HG03575 (cell line): ENCODE measurements at regions not wholly inside any gene's neighbourhood (a gene's known extent, or its start where the extent isn't known, plus 50 kb on each side); places are given as distances from the start of the nearest gene placed in this dataset.
"Not testable (repeated sequence)": the region's sequence is repeated elsewhere in the genome, so short reads cannot be mapped to it uniquely, and the experiment has no call there.

Experiments
- ATAC-seq: cut with Tn5 transposase; IDR thresholded peaks from one replicate; pipeline ENCODE4 v1.9.1; 2021; ENCODE audit not compliant: unreplicated experiment, insufficient number of reproducible peaks, low FRiP score; ENCODE audit errors: extremely low read depth

- not testable (repeated sequence) for ATAC-seq
Observed at GRCh38 chr5:99581204-99581603, 652.4 kb upstream of the CHD1 start.

- ATAC-seq = not testable (repeated sequence)
Observed at GRCh38 chr5:99562937-99563627, 634.3 kb upstream of the CHD1 start.

GRCh38 chr5:99553211-99553810 lies 624.5 kb upstream of the CHD1 start:
- ATAC-seq = no peak

- ATAC-seq = no peak
Observed at GRCh38 chr5:99544356-99544755, 615.5 kb upstream of the CHD1 start.

- ATAC-seq = no peak
Observed at GRCh38 chr5:99543841-99544240, 615.0 kb upstream of the CHD1 start.

- ATAC-seq = not testable (repeated sequence)
Observed at GRCh38 chr5:99534241-99534640, 605.4 kb upstream of the CHD1 start.

- ATAC-seq = not testable (repeated sequence)
Observed at GRCh38 chr5:99521666-99522065, 592.9 kb upstream of the CHD1 start.

- not testable (repeated sequence) for ATAC-seq
Observed at GRCh38 chr5:99515864-99516490, 587.2 kb upstream of the CHD1 start.

GRCh38 chr5:99510237-99510866 lies 581.5 kb upstream of the CHD1 start:
- not testable (repeated sequence) for ATAC-seq

GRCh38 chr5:99509064-99509463 lies 580.3 kb upstream of the CHD1 start:
- ATAC-seq = not testable (repeated sequence)

- ATAC-seq = not testable (repeated sequence)
Observed at GRCh38 chr5:99495456-99495855, 566.6 kb upstream of the CHD1 start.

GRCh38 chr5:99478450-99478849 lies 549.6 kb upstream of the CHD1 start:
- ATAC-seq = not testable (repeated sequence)

GRCh38 chr5:99473328-99473727 lies 544.5 kb upstream of the CHD1 start:
- ATAC-seq = not testable (repeated sequence)

GRCh38 chr5:99471726-99472125 lies 542.9 kb upstream of the CHD1 start:
- ATAC-seq = not testable (repeated sequence)

- not testable (repeated sequence) for ATAC-seq
Observed at GRCh38 chr5:99471178-99471577, 542.4 kb upstream of the CHD1 start.

GRCh38 chr5:99470636-99471035 lies 541.8 kb upstream of the CHD1 start:
- not testable (repeated sequence) for ATAC-seq

- ATAC-seq = no peak
Observed at GRCh38 chr5:99460701-99461100, 531.9 kb upstream of the CHD1 start.

- ATAC-seq = no peak
Observed at GRCh38 chr5:99453196-99453595, 524.4 kb upstream of the CHD1 start.

- ATAC-seq = no peak
Observed at GRCh38 chr5:99449786-99450185, 521.0 kb upstream of the CHD1 start.

GRCh38 chr5:99445805-99446204 lies 517.0 kb upstream of the CHD1 start:
- ATAC-seq = no peak
